HG02884 (cell line): ENCODE measurements at regions not wholly inside any gene's neighbourhood (a gene's known extent, or its start where the extent isn't known, plus 50 kb on each side); places are given as distances from the start of the nearest gene placed in this dataset.
"Not testable (repeated sequence)": the region's sequence is repeated elsewhere in the genome, so short reads cannot be mapped to it uniquely, and the experiment has no call there.

Experiments used
- ATAC-seq: cut with Tn5 transposase; IDR thresholded peaks from one replicate; pipeline ENCODE4 v1.9.1; 2021; ENCODE audit warnings: mild to moderate bottlenecking, moderate library complexity; ENCODE audit not compliant: unreplicated experiment

DNA sequence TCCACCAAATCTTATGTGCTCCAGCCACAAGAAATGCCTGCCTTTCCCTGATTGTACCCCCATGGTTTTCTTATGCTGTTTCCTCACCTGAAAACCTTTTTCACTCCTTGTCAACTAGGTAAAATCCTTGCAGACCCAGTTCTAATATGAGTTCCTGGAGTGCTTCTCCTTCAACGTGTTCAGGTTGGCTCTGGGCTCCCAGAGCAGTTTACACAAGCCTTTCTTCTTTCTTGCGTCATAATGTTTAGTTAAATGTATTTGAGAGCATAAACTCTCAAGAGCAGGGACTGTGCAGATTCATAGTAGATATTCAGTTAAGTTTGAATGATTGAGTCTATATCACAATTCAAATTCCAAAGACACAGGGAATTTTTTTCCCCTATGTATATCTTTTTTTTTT lies 484.8 kb upstream of the CCDC196 start:
- ATAC-seq = no peak

GRCh38 chr14:66003082-66003730 lies 483.0 kb upstream of the CCDC196 start:
- ATAC-seq = no peak

- ATAC-seq = no peak
Measured at GRCh38 chr14:66005900-66006434, 480.2 kb upstream of the CCDC196 start.

GRCh38 chr14:66008631-66009030 lies 477.5 kb upstream of the CCDC196 start:
- no peak for ATAC-seq

GRCh38 chr14:66009089-66009488 lies 477.1 kb upstream of the CCDC196 start:
- ATAC-seq = no peak

DNA sequence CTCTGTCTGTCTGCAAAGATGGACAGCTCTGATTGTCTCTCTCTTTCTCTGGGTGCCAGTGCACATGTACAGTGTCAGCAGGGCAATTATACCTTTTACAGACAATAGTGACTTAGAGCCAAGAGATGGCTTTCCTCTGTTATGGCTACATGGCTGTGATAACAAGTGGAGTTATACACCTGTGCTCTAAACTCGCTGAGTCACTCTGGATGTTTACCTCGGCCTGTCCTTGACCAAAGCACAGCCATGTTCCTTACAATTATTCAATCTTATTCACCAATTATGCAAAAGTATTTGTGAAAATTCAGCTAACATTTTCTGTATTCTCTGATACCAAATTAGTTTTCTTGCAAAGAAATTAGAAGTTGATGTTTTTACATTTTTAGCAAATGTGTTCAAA lies 475.5 kb upstream of the CCDC196 start:
- no peak for ATAC-seq

- ATAC-seq = no peak
Measured at GRCh38 chr14:66011855-66012254, 474.3 kb upstream of the CCDC196 start.

GRCh38 chr14:66013607-66014006 lies 472.6 kb upstream of the CCDC196 start:
- not testable (repeated sequence) for ATAC-seq

DNA sequence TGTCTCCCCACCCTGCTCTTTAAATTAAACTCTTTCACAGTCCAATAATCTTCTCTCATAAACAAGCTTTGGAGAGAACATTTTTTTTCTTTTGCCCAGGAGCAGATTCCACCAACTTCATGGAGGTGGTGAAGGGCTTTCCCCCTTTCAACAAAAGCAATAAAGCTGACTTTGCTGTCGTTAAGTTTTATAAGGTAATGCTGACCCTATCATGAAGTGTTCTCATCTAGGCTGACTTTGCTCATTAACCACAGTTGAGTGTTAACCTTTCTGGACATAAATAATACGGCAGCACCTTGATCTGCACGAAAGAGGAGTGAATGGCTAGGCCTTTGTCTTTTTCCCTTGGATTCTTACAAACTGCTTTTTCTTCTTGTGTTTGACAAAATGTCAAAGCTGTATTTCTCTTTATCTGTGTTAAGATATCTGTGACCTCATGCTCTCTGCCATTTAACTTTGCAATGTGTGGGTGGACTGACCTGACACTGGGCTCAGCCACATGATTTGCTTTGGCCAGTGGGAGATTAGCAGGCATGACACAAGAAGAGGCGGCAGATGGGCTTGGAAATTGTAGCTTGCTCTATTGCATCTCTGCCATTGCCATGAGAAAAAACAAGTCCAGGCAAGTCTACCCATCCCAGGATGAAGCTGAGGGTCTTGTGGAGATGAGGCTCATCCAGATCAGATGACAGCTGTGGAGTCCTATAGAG lies 470.9 kb upstream of the CCDC196 start:
- no peak for ATAC-seq

GRCh38 chr14:66017927-66018326 lies 468.2 kb upstream of the CCDC196 start:
- ATAC-seq = no peak

GRCh38 chr14:66022526-66022925 lies 463.6 kb upstream of the CCDC196 start:
- no peak for ATAC-seq

DNA sequence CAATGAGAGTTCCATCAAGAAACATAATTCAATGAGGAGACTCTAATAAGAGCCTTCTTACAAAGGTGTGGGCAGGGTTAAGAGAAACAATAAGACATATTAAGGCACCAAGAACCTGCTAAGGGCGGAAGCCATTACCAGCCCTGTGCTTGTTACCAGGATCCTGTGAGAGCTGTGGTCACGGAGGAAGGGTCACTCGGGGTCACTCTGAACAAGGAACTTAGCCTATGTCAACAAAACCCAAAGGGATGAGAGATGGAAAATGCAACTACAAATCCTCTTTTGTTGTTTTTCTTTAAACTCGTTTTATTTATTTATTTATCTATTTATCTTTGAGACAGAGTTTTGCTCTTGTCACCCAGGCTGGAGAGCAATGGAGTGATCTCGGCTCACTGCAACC lies 460.4 kb upstream of the CCDC196 start:
- no peak for ATAC-seq

DNA sequence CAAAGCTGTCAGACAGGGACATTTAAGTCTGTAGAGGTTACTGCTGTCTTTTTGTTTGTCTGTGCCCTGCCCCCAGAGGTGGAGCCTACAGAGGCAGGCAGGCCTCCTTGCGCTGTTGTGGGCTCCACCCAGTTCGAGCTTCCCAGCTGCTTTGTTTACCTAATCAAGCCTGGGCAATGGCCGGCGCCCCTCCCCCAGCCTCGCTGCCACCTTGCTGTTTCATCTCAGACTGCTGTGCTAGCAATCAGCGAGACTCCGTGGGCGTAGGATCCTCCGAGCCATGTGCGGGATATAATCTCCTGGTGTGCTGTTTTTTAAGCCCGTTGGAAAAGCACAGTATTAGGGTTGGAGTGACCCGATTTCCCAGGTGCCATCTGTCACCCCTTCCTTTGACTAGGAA lies 454.2 kb upstream of the CCDC196 start:
- ATAC-seq = not testable (repeated sequence)

- no peak for ATAC-seq
Measured at GRCh38 chr14:66032800-66033199, 453.4 kb upstream of the CCDC196 start.

GRCh38 chr14:66036547-66036946 lies 449.6 kb upstream of the CCDC196 start:
- ATAC-seq = no peak

- ATAC-seq = no peak
Measured at GRCh38 chr14:66037361-66037760, 448.8 kb upstream of the CCDC196 start.

DNA sequence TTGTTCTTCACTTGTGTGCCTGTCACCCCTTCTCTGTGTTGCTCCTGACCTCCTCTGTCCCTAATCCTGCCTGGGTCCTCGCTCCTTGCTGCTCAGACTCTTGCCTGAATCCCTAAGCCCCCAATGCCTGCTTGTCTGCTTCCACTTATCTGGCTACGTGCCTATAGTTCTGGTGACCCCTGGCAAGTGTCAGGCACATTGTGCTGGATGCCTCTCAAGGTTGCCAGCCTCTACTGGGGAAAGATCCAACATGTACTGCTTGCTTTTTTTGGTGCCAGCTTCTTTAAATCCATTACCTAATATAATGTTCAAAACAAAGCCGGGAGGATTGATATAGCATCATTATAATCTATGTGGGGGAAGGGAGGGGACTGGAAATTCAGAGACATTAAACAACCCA lies 448.0 kb upstream of the CCDC196 start:
- ATAC-seq = no peak

DNA sequence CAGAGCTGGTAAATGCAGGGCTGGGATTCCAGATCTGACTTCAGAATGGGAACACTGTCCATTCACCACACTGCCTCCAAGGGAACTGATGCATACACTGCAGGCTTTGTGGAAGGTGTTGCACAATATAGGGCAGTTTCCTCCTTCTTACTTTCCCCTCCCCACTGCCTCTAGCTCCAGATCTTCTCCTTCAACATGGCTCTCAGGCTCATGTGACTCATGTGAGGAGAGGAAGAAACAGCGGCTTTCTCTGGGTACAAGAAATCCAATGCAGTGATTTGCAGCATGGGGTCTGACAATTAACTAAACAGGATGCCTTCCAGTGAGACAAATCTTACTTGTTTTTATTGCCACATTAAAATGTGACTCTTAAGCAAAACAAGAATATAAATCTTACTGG lies 447.6 kb upstream of the CCDC196 start:
- ATAC-seq = no peak

- ATAC-seq = no peak
Measured at GRCh38 chr14:66039495-66039894, 446.7 kb upstream of the CCDC196 start.

GRCh38 chr14:66041582-66041981 lies 444.6 kb upstream of the CCDC196 start:
- no peak for ATAC-seq

DNA sequence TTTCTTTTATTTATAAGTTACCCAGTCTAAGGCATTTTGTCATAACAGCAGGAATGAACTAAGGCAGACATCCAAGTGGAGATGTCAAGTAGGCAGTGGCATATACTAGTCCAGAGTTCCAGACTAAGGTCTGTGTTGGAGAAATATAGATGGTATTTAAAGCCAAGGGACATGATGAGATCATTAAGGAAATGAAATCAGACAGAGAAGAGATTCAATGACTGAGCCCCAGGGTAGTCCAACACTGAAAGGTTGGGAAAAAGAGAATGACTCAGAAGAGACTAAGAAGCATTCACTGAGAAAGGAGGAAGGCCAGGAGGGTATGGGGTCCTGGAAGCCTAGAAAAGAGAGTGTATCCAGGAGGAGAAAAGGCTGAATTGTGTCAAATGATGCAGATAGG lies 442.2 kb upstream of the CCDC196 start:
- ATAC-seq = no peak

DNA sequence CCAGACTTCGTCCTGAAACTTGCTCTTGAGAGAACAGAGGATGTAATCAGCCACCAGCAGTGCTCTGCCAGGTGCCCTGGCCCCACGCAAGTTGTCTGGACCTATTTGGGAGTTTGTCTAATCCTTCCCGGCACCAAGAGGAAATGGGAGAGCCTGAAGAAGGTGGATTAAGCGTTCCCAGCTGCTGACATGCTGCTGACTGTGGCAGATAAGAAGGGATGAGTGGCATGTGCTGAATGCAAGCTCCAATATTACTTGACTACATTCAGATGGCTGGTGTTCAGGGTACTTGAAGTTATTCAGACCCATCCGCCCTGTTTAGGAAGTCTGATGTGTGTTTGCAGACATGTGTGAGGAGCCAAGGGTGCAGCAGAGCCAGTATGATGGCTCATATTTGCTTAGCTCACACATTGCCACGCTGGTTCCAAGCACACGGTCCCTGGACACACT lies 440.6 kb upstream of the CCDC196 start:
- no peak for ATAC-seq
